WTC11 (cell line): ENCODE measurements at regions not wholly inside any gene's neighbourhood (a gene's known extent, or its start where the extent isn't known, plus 50 kb on each side); places are given as distances from the start of the nearest gene placed in this dataset.

Experiments
- ATAC-seq: fragments of 200-7000 bp; cut with Tn5 transposase; 2 replicates; pipeline ENCODE4 v1.10.0; 2021; ENCODE audit warnings: mild to moderate bottlenecking, moderate library complexity
- CTCF ChIA-PET: fragments of 300-600 bp; sonication (Branson Sonifier 250); formaldehyde crosslinking; loops from one replicate; lab custom pipeline; 2021; ENCODE audit warnings: antibody characterized with exemption; lab: Charles Lee
- POLR2A ChIA-PET: fragments of 350-600 bp; sonication (Branson Sonifier 250); formaldehyde crosslinking; loops from one replicate; lab custom pipeline; 2021; ENCODE audit warnings: antibody characterized with exemption; lab: Charles Lee
- DNase-seq: peaks from one replicate; pipeline ENCODE4 v3.0.0; 2021; ENCODE audit warnings: low spot score
- H3K27ac Mint-ChIP-seq: 2 replicates; pipeline ENCODE4 v1.8.0; 2021; ENCODE audit warnings: mixed read lengths
- H3K27me3 Mint-ChIP-seq: 2 replicates; pipeline ENCODE4 v1.8.0; 2021; ENCODE audit warnings: low read depth, mild to moderate bottlenecking, moderate library complexity, mixed read lengths
- H3K36me3 Mint-ChIP-seq: 2 replicates; pipeline ENCODE4 v1.8.0; 2021; ENCODE audit warnings: mixed read lengths
- H3K4me1 Mint-ChIP-seq: 2 replicates; pipeline ENCODE4 v1.8.0; 2022; ENCODE audit warnings: mixed read lengths
- H3K4me3 Mint-ChIP-seq: 2 replicates; pipeline ENCODE4 v1.8.0; 2021; ENCODE audit warnings: mild to moderate bottlenecking, moderate library complexity, mixed read lengths
- H3K9me3 Mint-ChIP-seq: 2 replicates; pipeline ENCODE4 v1.8.0; 2021; ENCODE audit warnings: mixed read lengths
- E2F5 ChIP-seq: sonication (generic); formaldehyde crosslinking; IDR thresholded peaks from 2 replicates; pipeline ENCODE4 v1.8.1; 2022; ENCODE audit warnings: mild to moderate bottlenecking, moderate library complexity, missing genetic modification reagents
- ELF4 ChIP-seq: sonication (generic); formaldehyde crosslinking; IDR thresholded peaks from 2 replicates; pipeline ENCODE4 v1.8.1; 2022; ENCODE audit warnings: low read depth, mild to moderate bottlenecking, moderate library complexity, missing genetic modification reagents
- FOXP4 ChIP-seq: sonication (generic); formaldehyde crosslinking; IDR thresholded peaks from 2 replicates; pipeline ENCODE4 v1.8.0; 2022; ENCODE audit warnings: mild to moderate bottlenecking, missing genetic modification reagents
- GRHL2 ChIP-seq: fragments of 250-450 bp; sonication (Bioruptor Pico); IDR thresholded peaks from 2 replicates; pipeline ENCODE4 v1.8.0; 2022; ENCODE audit warnings: mild to moderate bottlenecking, moderate library complexity; ENCODE audit not compliant: insufficient replicate concordance, severe bottlenecking
- HMGA2 ChIP-seq: fragments of 250-450 bp; sonication (Bioruptor Pico); IDR thresholded peaks from 2 replicates; pipeline ENCODE4 v1.4.0; 2021; ENCODE audit warnings: mild to moderate bottlenecking, moderate library complexity
- JUN ChIP-seq: sonication (generic); formaldehyde crosslinking; IDR thresholded peaks from 2 replicates; pipeline ENCODE4 v1.8.0; 2023; ENCODE audit warnings: mild to moderate bottlenecking, missing genetic modification reagents
- MXD4 ChIP-seq: fragments of 250-450 bp; sonication (Bioruptor Pico); IDR thresholded peaks from 2 replicates; pipeline ENCODE4 v1.8.0; 2021; ENCODE audit warnings: mild to moderate bottlenecking, moderate library complexity, borderline replicate concordance
- NFE2L1 ChIP-seq: sonication (generic); formaldehyde crosslinking; IDR thresholded peaks from 2 replicates; pipeline ENCODE4 v1.8.1; 2023; ENCODE audit warnings: missing genetic modification reagents
- NFYB ChIP-seq: sonication (generic); formaldehyde crosslinking; conservative IDR thresholded peaks from 2 replicates; pipeline ENCODE4 v1.8.0; 2022; ENCODE audit warnings: low read depth, missing genetic modification reagents
- NR1H2 ChIP-seq: sonication (generic); formaldehyde crosslinking; IDR thresholded peaks from 2 replicates; pipeline ENCODE4 v1.9.0; 2021; ENCODE audit warnings: mild to moderate bottlenecking, moderate library complexity, missing genetic modification reagents
- SOX15 ChIP-seq: fragments of 250-450 bp; sonication (Bioruptor Pico); IDR thresholded peaks from 2 replicates; pipeline ENCODE4 v1.9.0; 2021; ENCODE audit warnings: mild to moderate bottlenecking
- SP1 ChIP-seq: sonication (generic); formaldehyde crosslinking; conservative IDR thresholded peaks from 2 replicates; pipeline ENCODE4 v1.8.1; 2022; ENCODE audit warnings: missing genetic modification reagents
- TEAD1 ChIP-seq: sonication (generic); formaldehyde crosslinking; IDR thresholded peaks from 2 replicates; pipeline ENCODE4 v1.8.0; 2022; ENCODE audit warnings: mild to moderate bottlenecking, missing genetic modification reagents
- TEAD4 ChIP-seq: sonication (generic); formaldehyde crosslinking; IDR thresholded peaks from 2 replicates; pipeline ENCODE4 v1.8.0; 2022; ENCODE audit warnings: mild to moderate bottlenecking, missing genetic modification reagents
- USF2 ChIP-seq: sonication (generic); formaldehyde crosslinking; IDR thresholded peaks from 2 replicates; pipeline ENCODE4 v1.8.1; 2023; ENCODE audit warnings: mild to moderate bottlenecking, missing genetic modification reagents, moderate library complexity
- ZNF263 ChIP-seq: sonication (generic); formaldehyde crosslinking; IDR thresholded peaks from 2 replicates; pipeline ENCODE4 v1.8.1; 2022; ENCODE audit warnings: low read depth, mild to moderate bottlenecking, moderate library complexity, missing genetic modification reagents
- ZNF425 ChIP-seq: fragments of 250-450 bp; sonication (Bioruptor Pico); conservative IDR thresholded peaks from 2 replicates; pipeline ENCODE4 v1.9.0; 2021; ENCODE audit warnings: mild to moderate bottlenecking
- TF ChIP-seq, protein P1 (sequence below): fragments of 250-450 bp; sonication (Bioruptor Pico); IDR thresholded peaks from 2 replicates; pipeline ENCODE4 v2.1.2; 2022; ENCODE audit warnings: mild to moderate bottlenecking, moderate library complexity
- TF ChIP-seq, protein P2 (sequence below): sonication (generic); formaldehyde crosslinking; IDR thresholded peaks from 2 replicates; pipeline ENCODE4 v1.8.0; 2023; ENCODE audit warnings: missing genetic modification reagents
- TF ChIP-seq, protein P3 (sequence below): fragments of 250-450 bp; sonication (Bioruptor Pico); IDR thresholded peaks from 2 replicates; pipeline ENCODE4 v1.9.0; 2021; ENCODE audit warnings: mild to moderate bottlenecking
- TF ChIP-seq, protein P4 (sequence below): sonication (generic); formaldehyde crosslinking; IDR thresholded peaks from 2 replicates; pipeline ENCODE4 v1.8.0; 2023; ENCODE audit warnings: mild to moderate bottlenecking, missing genetic modification reagents
- TF ChIP-seq, protein P5 (sequence below): sonication (generic); formaldehyde crosslinking; IDR thresholded peaks from 2 replicates; pipeline ENCODE4 v1.8.0; 2022; ENCODE audit warnings: mild to moderate bottlenecking, missing genetic modification reagents

DNA sequence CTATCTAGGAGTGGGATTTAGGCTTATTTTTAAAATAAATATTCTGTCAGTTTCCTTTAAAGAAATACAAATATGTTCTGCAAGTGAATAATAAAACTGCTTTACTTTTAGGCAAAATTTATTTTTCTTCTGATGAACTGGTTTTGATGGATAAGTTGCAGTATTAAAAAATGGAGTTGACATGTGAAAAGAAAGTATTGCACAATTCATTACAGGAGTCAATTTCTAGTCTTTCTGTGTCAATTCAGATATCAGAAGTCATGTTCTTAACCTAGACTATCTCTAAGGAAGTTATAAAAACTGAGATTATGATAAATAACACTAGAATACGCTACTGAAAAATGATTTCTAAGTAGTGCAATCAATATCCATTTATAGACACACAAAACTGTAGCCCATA is 270.2 kb upstream of the TMPRSS15 start:
- Mint-ChIP-seq H3K36me3 (no peaks in the 10 kb centered on the region), H3K27ac (no peak overlapping the region), H3K9me3 (peaks cover 15% of the 10 kb centered on the region), H3K4me3 (no peak overlapping the region), H3K27me3 (no peaks in the 10 kb centered on the region), H3K4me1 (peaks cover 7% of the 10 kb centered on the region)
- ChIA-PET POLR2A (interaction anchor here (0.6 kb wide), 1 partner anchor 11 kb away, joined by 3 read pairs; no protein-coding TSS in a partner anchor), CTCF (no interaction called here)
- DNase-seq: no peak
- TF ChIP-seq GRHL2 (CRISPR knock-in tag) (no peak), ELF4 (no peak), NFYB (CRISPR knock-in tag) (no peak), TEAD1 (CRISPR knock-in tag) (no peak), ZNF263 (CRISPR knock-in tag) (no peak), NFE2L1 (no peak), HMGA2 (CRISPR knock-in tag) (no peak), ZNF425 (CRISPR knock-in tag) (no peak), USF2 (no peak), TEAD4 (no peak)
- TF ChIP-seq, protein P1, sequence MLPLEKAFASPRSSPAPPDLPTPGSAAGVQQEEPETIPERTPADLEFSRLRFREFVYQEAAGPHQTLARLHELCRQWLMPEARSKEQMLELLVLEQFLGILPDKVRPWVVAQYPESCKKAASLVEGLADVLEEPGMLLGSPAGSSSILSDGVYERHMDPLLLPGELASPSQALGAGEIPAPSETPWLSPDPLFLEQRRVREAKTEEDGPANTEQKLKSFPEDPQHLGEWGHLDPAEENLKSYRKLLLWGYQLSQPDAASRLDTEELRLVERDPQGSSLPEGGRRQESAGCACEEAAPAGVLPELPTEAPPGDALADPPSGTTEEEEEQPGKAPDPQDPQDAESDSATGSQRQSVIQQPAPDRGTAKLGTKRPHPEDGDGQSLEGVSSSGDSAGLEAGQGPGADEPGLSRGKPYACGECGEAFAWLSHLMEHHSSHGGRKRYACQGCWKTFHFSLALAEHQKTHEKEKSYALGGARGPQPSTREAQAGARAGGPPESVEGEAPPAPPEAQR (CRISPR knock-in tag): no peak
- TF ChIP-seq, protein P2, sequence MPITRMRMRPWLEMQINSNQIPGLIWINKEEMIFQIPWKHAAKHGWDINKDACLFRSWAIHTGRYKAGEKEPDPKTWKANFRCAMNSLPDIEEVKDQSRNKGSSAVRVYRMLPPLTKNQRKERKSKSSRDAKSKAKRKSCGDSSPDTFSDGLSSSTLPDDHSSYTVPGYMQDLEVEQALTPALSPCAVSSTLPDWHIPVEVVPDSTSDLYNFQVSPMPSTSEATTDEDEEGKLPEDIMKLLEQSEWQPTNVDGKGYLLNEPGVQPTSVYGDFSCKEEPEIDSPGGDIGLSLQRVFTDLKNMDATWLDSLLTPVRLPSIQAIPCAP: no peak
- TF ChIP-seq, protein P3, sequence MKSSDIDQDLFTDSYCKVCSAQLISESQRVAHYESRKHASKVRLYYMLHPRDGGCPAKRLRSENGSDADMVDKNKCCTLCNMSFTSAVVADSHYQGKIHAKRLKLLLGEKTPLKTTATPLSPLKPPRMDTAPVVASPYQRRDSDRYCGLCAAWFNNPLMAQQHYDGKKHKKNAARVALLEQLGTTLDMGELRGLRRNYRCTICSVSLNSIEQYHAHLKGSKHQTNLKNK: no peak
- no peak for ATAC-seq

DNA sequence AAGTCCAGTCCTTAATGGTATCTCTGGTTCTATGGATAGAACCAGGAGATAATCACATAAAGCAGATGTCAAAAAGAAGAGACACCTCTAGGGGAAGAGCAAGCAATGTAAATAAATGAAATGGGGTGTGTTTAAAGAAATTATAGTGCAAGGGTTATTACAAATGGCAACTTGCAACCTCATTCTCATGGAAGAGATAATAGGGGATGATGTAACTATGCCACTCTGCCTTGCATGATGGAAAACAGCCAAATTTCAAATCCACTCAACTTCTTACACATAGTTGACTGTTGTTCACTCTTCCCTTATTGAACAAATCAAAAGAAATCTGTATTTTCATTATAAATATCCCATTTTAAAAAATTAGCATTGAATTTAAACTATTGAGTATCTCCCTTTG is 274.0 kb upstream of the TMPRSS15 start:
- ChIA-PET POLR2A (no interaction called here), CTCF (no interaction called here)
- no peaks in the 10 kb centered on the region for H3K36me3 Mint-ChIP-seq
- H3K27ac Mint-ChIP-seq: no peak overlapping the region
- peaks cover 4% of the 10 kb centered on the region; the same call in 1 of the 2 replicates for H3K9me3 Mint-ChIP-seq
- no peak for DNase-seq
- peaks cover 9% of the 10 kb centered on the region for H3K4me1 Mint-ChIP-seq
- no peaks in the 10 kb centered on the region for H3K27me3 Mint-ChIP-seq
- no peak overlapping the region for H3K4me3 Mint-ChIP-seq
- ATAC-seq: no peak
- TF ChIP-seq USF2: no peak
- no peak for TF ChIP-seq SP1 (CRISPR knock-in tag)
- TF ChIP-seq, protein P4, sequence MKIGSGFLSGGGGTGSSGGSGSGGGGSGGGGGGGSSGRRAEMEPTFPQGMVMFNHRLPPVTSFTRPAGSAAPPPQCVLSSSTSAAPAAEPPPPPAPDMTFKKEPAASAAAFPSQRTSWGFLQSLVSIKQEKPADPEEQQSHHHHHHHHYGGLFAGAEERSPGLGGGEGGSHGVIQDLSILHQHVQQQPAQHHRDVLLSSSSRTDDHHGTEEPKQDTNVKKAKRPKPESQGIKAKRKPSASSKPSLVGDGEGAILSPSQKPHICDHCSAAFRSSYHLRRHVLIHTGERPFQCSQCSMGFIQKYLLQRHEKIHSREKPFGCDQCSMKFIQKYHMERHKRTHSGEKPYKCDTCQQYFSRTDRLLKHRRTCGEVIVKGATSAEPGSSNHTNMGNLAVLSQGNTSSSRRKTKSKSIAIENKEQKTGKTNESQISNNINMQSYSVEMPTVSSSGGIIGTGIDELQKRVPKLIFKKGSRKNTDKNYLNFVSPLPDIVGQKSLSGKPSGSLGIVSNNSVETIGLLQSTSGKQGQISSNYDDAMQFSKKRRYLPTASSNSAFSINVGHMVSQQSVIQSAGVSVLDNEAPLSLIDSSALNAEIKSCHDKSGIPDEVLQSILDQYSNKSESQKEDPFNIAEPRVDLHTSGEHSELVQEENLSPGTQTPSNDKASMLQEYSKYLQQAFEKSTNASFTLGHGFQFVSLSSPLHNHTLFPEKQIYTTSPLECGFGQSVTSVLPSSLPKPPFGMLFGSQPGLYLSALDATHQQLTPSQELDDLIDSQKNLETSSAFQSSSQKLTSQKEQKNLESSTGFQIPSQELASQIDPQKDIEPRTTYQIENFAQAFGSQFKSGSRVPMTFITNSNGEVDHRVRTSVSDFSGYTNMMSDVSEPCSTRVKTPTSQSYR (CRISPR knock-in tag): no peak
- no peak for TF ChIP-seq E2F5 (CRISPR knock-in tag)
- no peak for TF ChIP-seq SOX15 (CRISPR knock-in tag)
- no peak for TF ChIP-seq NR1H2 (CRISPR knock-in tag)
- no peak for TF ChIP-seq NFE2L1
- no peak for TF ChIP-seq FOXP4
- TF ChIP-seq, protein P5, sequence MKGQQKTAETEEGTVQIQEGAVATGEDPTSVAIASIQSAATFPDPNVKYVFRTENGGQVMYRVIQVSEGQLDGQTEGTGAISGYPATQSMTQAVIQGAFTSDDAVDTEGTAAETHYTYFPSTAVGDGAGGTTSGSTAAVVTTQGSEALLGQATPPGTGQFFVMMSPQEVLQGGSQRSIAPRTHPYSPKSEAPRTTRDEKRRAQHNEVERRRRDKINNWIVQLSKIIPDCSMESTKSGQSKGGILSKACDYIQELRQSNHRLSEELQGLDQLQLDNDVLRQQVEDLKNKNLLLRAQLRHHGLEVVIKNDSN: no peak
- no peak for TF ChIP-seq MXD4 (CRISPR knock-in tag)
- TF ChIP-seq JUN (CRISPR knock-in tag): no peak
